Naive thymus-derived CD8-positive, alpha-beta T cell (primary cell): ENCODE measurements at regions not wholly inside any gene's neighbourhood (a gene's known extent, or its start where the extent isn't known, plus 50 kb on each side); places are given as distances from the start of the nearest gene placed in this dataset.

ENCODE experiments used
- ATAC-seq, 2 donors: fragments of 150-1000 bp; cut with Tn5 transposase in 1 of 2; sonication (Bioruptor Pico), chemical (Tn5 transposase) in 1 of 2; 1 replicate in 1 of 2; 2 replicates in 1 of 2; pipeline ENCODE4 v1.10.0; 2021; ENCODE audit warnings: mild to moderate bottlenecking in 2 of 2, moderate library complexity in 2 of 2
- POLR2A ChIA-PET: fragments of 350-600 bp; sonication (Branson Sonifier 250); formaldehyde crosslinking; loops from one replicate; lab custom pipeline; 2021; ENCODE audit warnings: antibody characterized with exemption; lab: Charles Lee
- DNase-seq, 10 donors: peaks; one replicate each; pipeline versions ENCODE4 v3.0.0 to v3.0.0-alpha.2; 2020 to 2022
- H3K27ac Mint-ChIP-seq, 10 donors: one replicate each; pipeline ENCODE4 v1.8.0; 2020 to 2022; ENCODE audit warnings: mild to moderate bottlenecking in 10 of 10, mixed read lengths in 10 of 10, moderate library complexity in 4 of 10, inconsistent platforms in 1 of 10
- H3K27me3 Mint-ChIP-seq, 5 donors: one replicate each; pipeline ENCODE4 v1.8.0; 2021 to 2022; ENCODE audit warnings: mixed read lengths in 5 of 5
- H3K36me3 Mint-ChIP-seq, 3 donors: one replicate each; pipeline ENCODE4 v1.8.0; 2020 to 2022; ENCODE audit warnings: mixed read lengths in 3 of 3, mild to moderate bottlenecking in 2 of 3, inconsistent platforms in 1 of 3
- H3K4me1 Mint-ChIP-seq, 4 donors: one replicate each; pipeline ENCODE4 v1.8.0; 2021 to 2022; ENCODE audit warnings: mixed read lengths in 4 of 4
- H3K4me3 Mint-ChIP-seq, 10 donors: one replicate each; pipeline ENCODE4 v1.8.0; 2020 to 2022; ENCODE audit warnings: mild to moderate bottlenecking in 10 of 10, mixed read lengths in 10 of 10, moderate library complexity in 6 of 10, inconsistent platforms in 1 of 10
- H3K9me3 Mint-ChIP-seq, 9 donors: one replicate each; pipeline ENCODE4 v1.8.0; 2020 to 2022; ENCODE audit warnings: mixed read lengths in 9 of 9, mild to moderate bottlenecking in 3 of 9, inconsistent platforms in 1 of 9, moderate library complexity in 1 of 9

- no peak for ATAC-seq
- H3K27me3 Mint-ChIP-seq: peaks cover 0 to 5% (median 0%) of the 10 kb centered on the region in 5 donors
- H3K27ac Mint-ChIP-seq: no peak overlapping the region
- no peak overlapping the region for H3K4me3 Mint-ChIP-seq
- POLR2A ChIA-PET: no interaction called here
- H3K36me3 Mint-ChIP-seq: peaks cover 0 to 19% (median 17%) of the 10 kb centered on the region in 3 donors
- H3K4me1 Mint-ChIP-seq: peaks cover 0 to 2% (median 0%) of the 10 kb centered on the region in 4 donors
- H3K9me3 Mint-ChIP-seq: peaks cover 5 to 37% (median 19%) of the 10 kb centered on the region in 9 donors
- no peak for DNase-seq
These were observed 303.7 kb upstream of the SLC24A2 start for GRCh38 chr9:20092561-20092960.

DNA sequence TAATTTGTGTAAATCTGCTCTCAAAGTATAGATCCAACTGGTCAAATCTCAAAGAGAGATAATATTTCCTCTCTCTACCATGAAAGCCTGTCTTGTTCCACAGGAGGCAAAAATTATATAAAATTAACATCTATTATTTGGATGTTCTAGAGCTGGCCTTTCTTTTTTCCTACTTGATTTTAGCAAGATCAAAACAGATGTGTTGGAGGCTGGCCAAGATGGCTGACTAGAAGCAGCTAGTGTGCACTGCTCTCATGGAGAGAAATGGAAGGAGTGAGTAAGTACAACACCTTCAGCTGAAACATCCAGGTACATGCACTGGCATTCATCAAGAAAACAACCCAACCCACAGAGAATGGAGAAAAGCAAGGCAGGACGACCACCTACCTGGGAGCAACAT lies 298.6 kb upstream of the SLC24A2 start:
- POLR2A ChIA-PET: no interaction called here
- Mint-ChIP-seq H3K27ac (no peak overlapping the region), H3K4me3 (no peak overlapping the region), H3K9me3 (peaks cover 5 to 24% (median 15%) of the 10 kb centered on the region in 9 donors), H3K4me1 (peaks cover 0 to 2% (median 0%) of the 10 kb centered on the region in 4 donors), H3K36me3 (peaks cover 0 to 23% (median 14%) of the 10 kb centered on the region in 3 donors), H3K27me3 (peaks cover 0 to 9% (median 0%) of the 10 kb centered on the region in 5 donors)
- ATAC-seq (no peak), DNase-seq (no peak)

GRCh38 chr9:20085842-20086241 lies 297.0 kb upstream of the SLC24A2 start:
- DNase-seq: no peak
- H3K27ac Mint-ChIP-seq: no peak overlapping the region
- peaks cover 0 to 2% (median 0%) of the 10 kb centered on the region in 4 donors for H3K4me1 Mint-ChIP-seq
- H3K36me3 Mint-ChIP-seq: peaks cover 0 to 10% (median 4%) of the 10 kb centered on the region in 3 donors
- ATAC-seq: no peak
- peaks cover 0 to 9% (median 0%) of the 10 kb centered on the region in 5 donors for H3K27me3 Mint-ChIP-seq
- no peak overlapping the region for H3K4me3 Mint-ChIP-seq
- POLR2A ChIA-PET: no interaction called here
- peaks cover under 1 to 7% (median 5%) of the 10 kb centered on the region in 9 donors for H3K9me3 Mint-ChIP-seq

DNA sequence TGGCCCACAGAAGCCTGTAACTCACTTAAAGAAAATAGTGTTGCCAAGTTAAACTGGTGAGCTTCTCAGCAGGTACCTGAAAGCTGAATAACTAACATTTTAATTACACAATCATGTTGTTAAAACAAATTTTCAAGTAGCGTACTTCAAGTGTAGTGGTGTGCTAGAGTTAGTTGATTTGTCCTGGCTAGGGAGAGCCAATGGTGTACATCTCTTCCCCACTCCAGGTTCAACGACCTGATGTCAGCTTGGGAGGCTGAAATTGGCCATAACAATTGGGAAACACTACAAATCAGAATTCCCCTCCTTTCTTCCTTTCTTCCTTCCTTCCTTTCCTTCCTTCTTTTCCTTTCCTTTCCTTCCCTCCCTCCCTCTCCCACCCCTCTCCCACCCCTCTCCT lies 295.3 kb upstream of the SLC24A2 start:
- no peak overlapping the region for H3K4me3 Mint-ChIP-seq
- H3K4me1 Mint-ChIP-seq: peaks cover 0 to 2% (median 0%) of the 10 kb centered on the region in 4 donors
- no peak overlapping the region for H3K27ac Mint-ChIP-seq
- POLR2A ChIA-PET: no interaction called here
- DNase-seq (no peak), ATAC-seq (no peak)
- peaks cover 0 to 3% (median 0%) of the 10 kb centered on the region in 3 donors for H3K36me3 Mint-ChIP-seq
- H3K9me3 Mint-ChIP-seq: peaks cover 0 to 3% (median 0%) of the 10 kb centered on the region in 9 donors
- peaks cover 0 to 9% (median 0%) of the 10 kb centered on the region in 5 donors for H3K27me3 Mint-ChIP-seq

GRCh38 chr9:20083390-20083789 lies 294.6 kb upstream of the SLC24A2 start:
- H3K9me3 Mint-ChIP-seq: peaks cover 0 to 3% (median 0%) of the 10 kb centered on the region in 9 donors
- ATAC-seq (no peak), DNase-seq (no peak)
- POLR2A ChIA-PET: no interaction called here
- H3K36me3 Mint-ChIP-seq: peaks cover 0 to 3% (median 0%) of the 10 kb centered on the region in 3 donors
- no peak overlapping the region for H3K4me3 Mint-ChIP-seq
- H3K27me3 Mint-ChIP-seq: peaks cover 0 to 9% (median 0%) of the 10 kb centered on the region in 5 donors
- H3K27ac Mint-ChIP-seq: peak overlapping the region in 1 of 10 donors; percentile 6
- H3K4me1 Mint-ChIP-seq: peaks cover 0 to 2% (median 0%) of the 10 kb centered on the region in 4 donors

DNA sequence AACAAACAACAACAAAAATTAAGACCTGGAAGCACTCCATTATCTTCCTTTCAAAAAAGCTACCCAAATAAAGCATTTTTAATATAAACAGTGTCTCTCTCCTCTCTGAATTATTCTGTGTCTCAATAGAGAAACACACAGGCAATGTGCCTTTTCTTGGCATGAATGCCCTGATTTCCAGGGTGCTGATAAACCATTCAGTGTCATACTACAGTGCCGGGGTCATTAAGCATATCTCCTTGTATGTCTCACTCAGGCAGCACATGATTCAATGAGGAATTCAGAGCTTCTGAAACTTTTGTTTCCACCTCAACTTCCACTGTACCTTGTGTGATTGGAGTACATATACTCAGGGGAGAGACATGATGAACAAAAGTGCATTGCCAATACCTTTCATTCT lies 294.0 kb upstream of the SLC24A2 start:
- Mint-ChIP-seq H3K9me3 (peaks cover 0 to 3% (median 0%) of the 10 kb centered on the region in 9 donors), H3K4me3 (no peak overlapping the region), H3K27me3 (peaks cover 0 to 6% (median 0%) of the 10 kb centered on the region in 5 donors), H3K4me1 (peaks cover 0 to 2% (median 0%) of the 10 kb centered on the region in 4 donors), H3K36me3 (peaks cover 0 to 3% (median 0%) of the 10 kb centered on the region in 3 donors), H3K27ac (peak overlapping the region in 1 of 10 donors; percentile 6)
- DNase-seq (no peak), ATAC-seq (no peak)
- POLR2A ChIA-PET: no interaction called here

GRCh38 chr9:20082406-20082805 lies 293.6 kb upstream of the SLC24A2 start:
- Mint-ChIP-seq H3K9me3 (peaks cover 0 to 3% (median 0%) of the 10 kb centered on the region in 9 donors), H3K4me1 (no peaks in the 10 kb centered on the region), H3K27ac (no peak overlapping the region), H3K4me3 (no peak overlapping the region), H3K36me3 (peaks cover 0 to 3% (median 0%) of the 10 kb centered on the region in 3 donors), H3K27me3 (peaks cover 0 to 4% (median 0%) of the 10 kb centered on the region in 5 donors)
- POLR2A ChIA-PET: no interaction called here
- DNase-seq: no peak
- no peak for ATAC-seq

GRCh38 chr9:20078246-20078645 lies 289.4 kb upstream of the SLC24A2 start:
- H3K36me3 Mint-ChIP-seq: peaks cover 0 to 3% (median 0%) of the 10 kb centered on the region in 3 donors
- no peaks in the 10 kb centered on the region for H3K27me3 Mint-ChIP-seq
- H3K27ac Mint-ChIP-seq: no peak overlapping the region
- POLR2A ChIA-PET: no interaction called here
- no peak for DNase-seq
- H3K4me3 Mint-ChIP-seq: no peak overlapping the region
- peaks cover 0 to 3% (median 0%) of the 10 kb centered on the region in 9 donors for H3K9me3 Mint-ChIP-seq
- ATAC-seq: no peak
- H3K4me1 Mint-ChIP-seq: peaks cover 0 to 6% (median 0%) of the 10 kb centered on the region in 4 donors

DNA sequence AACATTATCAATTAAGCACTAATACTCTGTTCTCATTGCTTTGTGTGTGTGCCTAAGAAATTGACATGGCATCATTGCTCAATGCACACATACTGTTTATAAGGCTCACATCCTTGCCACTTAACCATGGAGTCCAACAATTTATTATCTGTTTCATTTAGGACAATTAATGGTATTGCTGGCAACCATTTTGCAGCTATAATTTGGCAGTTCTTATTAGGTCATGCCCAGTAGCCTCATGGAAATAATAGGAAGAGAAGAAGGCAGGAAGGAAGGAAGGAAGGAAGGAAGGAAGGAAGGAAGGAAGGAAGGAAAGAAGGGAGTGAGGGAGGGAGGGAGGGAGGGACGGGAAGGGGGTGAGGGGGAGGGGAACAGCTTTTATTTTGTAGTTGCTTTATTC lies 285.5 kb upstream of the SLC24A2 start:
- ATAC-seq: no peak
- Mint-ChIP-seq H3K4me1 (peaks cover 0 to 6% (median 0%) of the 10 kb centered on the region in 4 donors), H3K4me3 (no peak overlapping the region), H3K9me3 (peaks cover 0 to 3% (median 0%) of the 10 kb centered on the region in 9 donors), H3K27ac (no peak overlapping the region), H3K27me3 (no peaks in the 10 kb centered on the region), H3K36me3 (no peaks in the 10 kb centered on the region)
- POLR2A ChIA-PET: no interaction called here
- DNase-seq: no peak

- POLR2A ChIA-PET: no interaction called here
- H3K4me1 Mint-ChIP-seq: peaks cover 3 to 20% (median 16%) of the 10 kb centered on the region in 4 donors
- no peaks in the 10 kb centered on the region for H3K9me3 Mint-ChIP-seq
- no peak overlapping the region for H3K27ac Mint-ChIP-seq
- no peak overlapping the region for H3K4me3 Mint-ChIP-seq
- no peaks in the 10 kb centered on the region for H3K27me3 Mint-ChIP-seq
- ATAC-seq: no peak
- no peaks in the 10 kb centered on the region for H3K36me3 Mint-ChIP-seq
- no peak for DNase-seq
These were observed 281.5 kb upstream of the SLC24A2 start for GRCh38 chr9:20070336-20070735.

DNA sequence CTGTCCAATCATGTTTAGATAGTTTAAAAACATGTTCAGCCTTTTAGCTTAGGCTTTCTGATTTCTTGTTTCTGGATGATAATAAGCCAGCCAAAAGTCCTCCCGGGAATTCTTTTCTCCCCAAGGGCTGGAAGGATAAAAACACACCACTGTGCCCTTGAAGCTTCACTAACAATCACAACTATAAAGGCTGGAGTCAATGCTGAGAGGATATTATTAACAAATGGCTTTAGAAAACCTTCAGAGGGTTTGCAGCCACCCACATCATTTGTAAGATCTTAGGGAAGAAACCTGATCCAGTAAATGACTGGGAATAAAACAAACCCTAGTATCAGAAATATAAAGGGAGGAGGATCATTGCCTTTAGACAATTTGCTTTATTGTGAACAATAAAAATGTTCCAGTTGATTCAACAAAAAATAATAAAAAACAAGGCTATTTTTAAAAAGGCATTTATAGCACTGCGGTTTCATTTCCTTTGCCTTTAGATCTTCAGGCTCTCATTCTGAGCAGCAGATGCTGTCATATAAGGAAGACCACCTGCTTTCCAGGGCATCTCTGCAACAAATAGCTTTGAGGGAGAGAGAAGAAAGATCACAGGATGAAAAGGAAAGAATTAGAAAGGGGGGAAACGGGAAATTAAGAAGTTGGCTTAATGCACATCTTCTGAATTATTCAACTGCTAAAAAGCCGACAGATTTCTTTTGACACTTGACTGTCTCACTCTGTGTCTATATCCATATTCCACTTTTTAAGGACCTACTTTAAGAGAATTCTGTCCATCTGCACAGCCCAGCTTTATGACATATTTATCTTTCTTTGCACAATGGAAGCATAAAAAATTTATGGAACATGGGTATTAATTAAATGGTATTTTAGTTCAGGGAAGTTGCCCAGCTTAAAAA lies 277.2 kb upstream of the SLC24A2 start:
- no peaks in the 10 kb centered on the region for H3K27me3 Mint-ChIP-seq
- ATAC-seq: no peak
- DNase-seq: no peak
- H3K36me3 Mint-ChIP-seq: no peaks in the 10 kb centered on the region
- POLR2A ChIA-PET: no interaction called here
- peak overlapping the region in 3 of 10 donors; percentile 31 to 64 (median 50) for H3K27ac Mint-ChIP-seq
- H3K4me3 Mint-ChIP-seq: peak overlapping the region in 5 of 10 donors; percentile 4 to 64 (median 36)
- H3K4me1 Mint-ChIP-seq: peaks cover 11 to 34% (median 28%) of the 10 kb centered on the region in 4 donors
- H3K9me3 Mint-ChIP-seq: no peaks in the 10 kb centered on the region

DNA sequence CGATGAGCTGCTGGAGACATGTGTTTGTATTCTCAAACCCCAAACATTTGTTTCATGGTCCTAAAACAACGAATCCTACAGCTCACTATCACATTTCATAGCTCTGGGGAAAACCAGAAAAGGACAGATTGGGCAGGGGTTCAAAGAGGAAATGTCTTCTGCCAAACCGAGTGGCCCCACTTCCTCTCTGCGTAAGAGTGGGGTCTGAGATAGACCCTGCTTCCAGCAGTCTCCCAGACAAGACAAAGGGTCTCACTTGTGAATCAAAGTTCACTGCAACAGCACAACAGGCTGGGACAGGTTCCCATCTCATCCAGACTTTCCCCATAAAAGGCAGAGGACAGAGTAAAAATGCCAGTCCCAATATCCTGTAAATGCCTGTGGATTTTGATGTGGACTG lies 276.2 kb upstream of the SLC24A2 start:
- ATAC-seq (no peak), DNase-seq (no peak)
- H3K27ac Mint-ChIP-seq: peak overlapping the region in 3 of 10 donors; percentile 59 to 75 (median 68)
- H3K36me3 Mint-ChIP-seq: no peaks in the 10 kb centered on the region
- no peaks in the 10 kb centered on the region for H3K9me3 Mint-ChIP-seq
- POLR2A ChIA-PET: no interaction called here
- peak overlapping the region in 1 of 10 donors; percentile 24 for H3K4me3 Mint-ChIP-seq
- H3K27me3 Mint-ChIP-seq: no peaks in the 10 kb centered on the region
- peaks cover 11 to 34% (median 28%) of the 10 kb centered on the region in 4 donors for H3K4me1 Mint-ChIP-seq

DNA sequence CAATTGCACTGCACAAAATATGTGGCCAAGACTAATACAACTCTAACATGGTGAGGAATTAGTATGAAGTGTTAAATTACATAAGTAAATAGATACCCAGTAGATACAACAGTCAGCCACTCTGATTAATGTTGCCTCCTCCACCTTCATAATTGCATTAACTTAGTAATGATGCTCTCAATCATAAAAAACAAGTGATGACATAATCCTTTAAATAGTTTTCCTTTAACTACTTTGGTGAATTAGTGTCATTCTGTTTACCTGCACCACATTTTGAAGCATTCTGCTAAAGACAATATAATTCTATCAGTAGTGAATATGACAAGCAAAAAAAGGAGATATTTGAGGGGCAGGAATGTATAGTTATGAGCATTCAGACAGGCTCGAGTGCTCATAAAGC lies 265.9 kb upstream of the SLC24A2 start:
- H3K27ac Mint-ChIP-seq: no peak overlapping the region
- H3K9me3 Mint-ChIP-seq: no peaks in the 10 kb centered on the region
- DNase-seq: no peak
- no peak for ATAC-seq
- H3K27me3 Mint-ChIP-seq: peaks cover 0 to 11% (median 3%) of the 10 kb centered on the region in 5 donors
- H3K4me1 Mint-ChIP-seq: no peaks in the 10 kb centered on the region
- peaks cover 0 to 2% (median 0%) of the 10 kb centered on the region in 3 donors for H3K36me3 Mint-ChIP-seq
- POLR2A ChIA-PET: no interaction called here
- H3K4me3 Mint-ChIP-seq: no peak overlapping the region
